OCI-LY1 (cell line): ENCODE measurements at regions not wholly inside any gene's neighbourhood (a gene's known extent, or its start where the extent isn't known, plus 50 kb on each side); places are given as distances from the start of the nearest gene placed in this dataset.

Experiments
- EZH2 ChIP-seq: fragments of 200-600 bp; sonication (generic), shearing (Covaris generic); IDR thresholded peaks from 2 replicates; pipeline ENCODE4 v1.8.0; 2017; ENCODE audit warnings: borderline replicate concordance, mixed run types, mild to moderate bottlenecking, antibody characterized with exemption, low read length, moderate library complexity, mixed read lengths
- TF ChIP-seq, protein P1 (sequence below): fragments of 200-600 bp; sonication (generic), shearing (Covaris generic); IDR thresholded peaks from 2 replicates; pipeline ENCODE4 v1.5.1; 2017; ENCODE audit warnings: mild to moderate bottlenecking, antibody characterized with exemption, low read length, moderate library complexity, mixed read lengths

DNA sequence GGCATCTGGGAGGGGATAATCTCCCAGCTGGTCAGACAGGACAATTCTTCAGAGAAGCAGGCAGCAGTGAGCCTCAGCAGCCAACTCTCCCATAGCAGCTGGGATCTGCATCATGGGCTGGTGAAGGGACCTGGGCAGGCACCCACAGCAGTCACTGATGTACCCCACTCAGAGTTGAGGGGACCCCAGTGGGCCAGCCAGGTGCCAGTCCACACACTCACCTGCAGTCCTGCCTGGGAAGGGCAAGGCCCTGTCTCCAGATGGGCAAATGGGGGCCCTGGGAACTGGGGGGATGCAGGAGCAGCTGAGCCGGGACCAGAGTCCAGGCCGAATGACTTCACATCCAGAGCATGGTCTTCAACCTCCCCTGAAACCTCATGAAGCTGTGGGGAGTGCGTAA, 170.4 kb downstream of the ZFP36L2 start:
- TF ChIP-seq, protein P1, sequence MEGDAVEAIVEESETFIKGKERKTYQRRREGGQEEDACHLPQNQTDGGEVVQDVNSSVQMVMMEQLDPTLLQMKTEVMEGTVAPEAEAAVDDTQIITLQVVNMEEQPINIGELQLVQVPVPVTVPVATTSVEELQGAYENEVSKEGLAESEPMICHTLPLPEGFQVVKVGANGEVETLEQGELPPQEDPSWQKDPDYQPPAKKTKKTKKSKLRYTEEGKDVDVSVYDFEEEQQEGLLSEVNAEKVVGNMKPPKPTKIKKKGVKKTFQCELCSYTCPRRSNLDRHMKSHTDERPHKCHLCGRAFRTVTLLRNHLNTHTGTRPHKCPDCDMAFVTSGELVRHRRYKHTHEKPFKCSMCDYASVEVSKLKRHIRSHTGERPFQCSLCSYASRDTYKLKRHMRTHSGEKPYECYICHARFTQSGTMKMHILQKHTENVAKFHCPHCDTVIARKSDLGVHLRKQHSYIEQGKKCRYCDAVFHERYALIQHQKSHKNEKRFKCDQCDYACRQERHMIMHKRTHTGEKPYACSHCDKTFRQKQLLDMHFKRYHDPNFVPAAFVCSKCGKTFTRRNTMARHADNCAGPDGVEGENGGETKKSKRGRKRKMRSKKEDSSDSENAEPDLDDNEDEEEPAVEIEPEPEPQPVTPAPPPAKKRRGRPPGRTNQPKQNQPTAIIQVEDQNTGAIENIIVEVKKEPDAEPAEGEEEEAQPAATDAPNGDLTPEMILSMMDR = no peak
- TF ChIP-seq EZH2 = no peak
